ENCODE measurements at regions not wholly inside any gene's neighbourhood (a gene's known extent, or its start where the extent isn't known, plus 50 kb on each side); places are given as distances from the start of the nearest gene placed in this dataset.

DNA sequence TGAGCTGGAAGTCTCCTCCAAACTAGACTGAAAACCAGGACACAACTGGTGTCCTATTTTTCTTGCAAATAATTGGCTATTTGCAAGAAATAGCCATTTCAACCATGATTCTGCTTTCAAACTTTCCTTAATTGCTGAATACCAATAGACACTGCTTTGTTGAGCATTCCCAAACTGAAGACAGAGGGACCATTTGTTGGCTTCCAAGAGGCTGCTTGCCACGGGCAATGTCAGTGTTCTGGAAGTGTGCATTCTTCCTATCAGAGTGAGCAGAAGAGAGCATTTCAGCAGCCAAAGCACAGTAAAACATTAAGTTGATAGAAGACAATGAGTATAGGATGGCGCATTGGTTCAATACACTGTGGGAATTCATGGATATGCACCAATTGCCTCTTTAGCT lies 360.5 kb upstream of the RGPD4 start:
- TF ChIP-seq GATA2 (IDR thresholded peaks at IDR 0.05; ENCODE audit: low read depth, low read length) (no peak), GATA3 (IDR thresholded peaks at IDR 0.05; ENCODE audit: low read depth, low read length) (no peak)

All from SH-SY5Y (cell line).